ENCODE measurements at regions not wholly inside any gene's neighbourhood (a gene's known extent, or its start where the extent isn't known, plus 50 kb on each side); places are given as distances from the start of the nearest gene placed in this dataset.
A peak's percentile ranks its signal among the peaks of the same experiment; 100 is the strongest.

DNA sequence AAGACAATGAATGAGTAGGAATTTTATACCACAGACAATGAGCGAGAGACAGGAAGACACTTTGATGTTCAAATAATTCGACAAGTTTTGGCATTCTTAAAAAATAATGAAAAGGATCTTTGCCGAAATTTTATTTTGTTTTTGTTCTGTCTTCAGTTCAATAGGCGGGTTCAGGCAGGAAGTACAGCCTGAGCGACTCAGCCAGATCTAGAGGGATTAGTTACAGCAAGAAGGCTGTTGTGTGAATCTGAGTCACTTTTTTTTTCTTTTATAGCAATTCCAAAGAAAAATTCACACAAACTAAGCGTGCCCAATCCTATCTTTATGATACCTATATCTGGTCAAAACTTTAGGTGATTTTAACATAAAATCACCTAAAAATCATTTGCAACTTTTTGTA lies 505.4 kb upstream of the FAM241A start:
- TF ChIP-seq EZH2 (optimal IDR thresholded peaks at IDR 0.05; ENCODE audit: low read depth, low read length), result no peak
- TF ChIP-seq, protein P1, sequence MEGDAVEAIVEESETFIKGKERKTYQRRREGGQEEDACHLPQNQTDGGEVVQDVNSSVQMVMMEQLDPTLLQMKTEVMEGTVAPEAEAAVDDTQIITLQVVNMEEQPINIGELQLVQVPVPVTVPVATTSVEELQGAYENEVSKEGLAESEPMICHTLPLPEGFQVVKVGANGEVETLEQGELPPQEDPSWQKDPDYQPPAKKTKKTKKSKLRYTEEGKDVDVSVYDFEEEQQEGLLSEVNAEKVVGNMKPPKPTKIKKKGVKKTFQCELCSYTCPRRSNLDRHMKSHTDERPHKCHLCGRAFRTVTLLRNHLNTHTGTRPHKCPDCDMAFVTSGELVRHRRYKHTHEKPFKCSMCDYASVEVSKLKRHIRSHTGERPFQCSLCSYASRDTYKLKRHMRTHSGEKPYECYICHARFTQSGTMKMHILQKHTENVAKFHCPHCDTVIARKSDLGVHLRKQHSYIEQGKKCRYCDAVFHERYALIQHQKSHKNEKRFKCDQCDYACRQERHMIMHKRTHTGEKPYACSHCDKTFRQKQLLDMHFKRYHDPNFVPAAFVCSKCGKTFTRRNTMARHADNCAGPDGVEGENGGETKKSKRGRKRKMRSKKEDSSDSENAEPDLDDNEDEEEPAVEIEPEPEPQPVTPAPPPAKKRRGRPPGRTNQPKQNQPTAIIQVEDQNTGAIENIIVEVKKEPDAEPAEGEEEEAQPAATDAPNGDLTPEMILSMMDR (IDR thresholded peaks at IDR 0.05; ENCODE audit: low read length), result no peak
- no peak for TF ChIP-seq EZH2phosphoT487 (IDR thresholded peaks at IDR 0.05; ENCODE audit: low read length)
- Histone ChIP-seq H3F3A (ENCODE audit: insufficient read depth, low read length) (no peaks in the 10 kb centered on the region), H3K4me3 (ENCODE audit: low read length) (no peak overlapping the region), H3K9me3 (replicated peaks; ENCODE audit: insufficient read depth, low read length) (no peaks in the 10 kb centered on the region), H3K79me2 (ENCODE audit: low read length) (no peaks in the 10 kb centered on the region), H3K9me2 (replicated peaks; ENCODE audit: insufficient read depth, low read length) (no peaks in the 10 kb centered on the region), H2AFZ (ENCODE audit: low read length) (no peak overlapping the region), H3K36me3 (replicated peaks; ENCODE audit: insufficient read depth, low read length) (no peaks in the 10 kb centered on the region), H3K27me3 (replicated peaks; ENCODE audit: insufficient read depth, low read length) (no peaks in the 10 kb centered on the region), H4K20me1 (ENCODE audit: insufficient read depth, low read length) (no peaks in the 10 kb centered on the region), H3K9ac (ENCODE audit: low read length) (no peak overlapping the region), H3K4me2 (ENCODE audit: low read depth, low read length) (no peak overlapping the region), H3K27ac (ENCODE audit: low read length) (no peak overlapping the region), H3K4me1 (ENCODE audit: low read length) (no peaks in the 10 kb centered on the region)
- no peak for DNase-seq

DNA sequence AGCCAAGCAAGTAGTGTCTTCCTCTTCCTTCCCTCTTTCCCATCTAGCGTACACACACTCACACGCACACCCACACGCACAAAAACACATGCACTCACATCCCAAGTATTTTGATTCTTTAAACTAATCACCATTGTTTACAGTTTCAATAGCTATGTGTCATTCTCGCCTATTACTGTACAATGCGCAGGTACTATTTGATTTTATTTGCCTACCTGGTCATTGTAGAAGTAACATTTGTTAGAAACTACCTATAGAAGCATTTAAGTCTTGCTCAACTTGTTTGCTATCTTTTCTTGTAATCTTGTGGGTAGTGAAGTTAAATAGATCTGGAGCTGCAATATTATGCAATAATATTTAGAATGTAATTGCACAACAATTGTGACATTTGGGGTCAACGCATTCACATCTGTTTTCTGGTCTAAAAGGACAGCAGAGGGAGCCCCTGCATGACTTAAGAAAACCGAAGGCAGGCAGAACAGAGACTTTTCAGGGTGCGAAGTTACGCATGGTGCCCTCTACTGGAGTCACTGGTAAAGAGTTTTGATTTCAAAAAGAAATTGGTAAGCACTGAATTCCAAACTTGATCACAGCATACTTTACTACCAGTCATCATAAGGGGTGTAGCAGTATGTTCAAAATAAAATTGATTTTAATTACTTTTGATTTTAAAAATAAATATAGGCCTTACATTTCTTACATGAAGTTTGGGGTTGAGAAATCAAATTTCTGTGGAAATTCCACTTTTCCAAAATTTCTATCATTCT lies 503.3 kb upstream of the FAM241A start:
- Histone ChIP-seq H3K27me3 (replicated peaks; ENCODE audit: insufficient read depth, low read length) (no peaks in the 10 kb centered on the region), H3K9me3 (replicated peaks; ENCODE audit: insufficient read depth, low read length) (no peaks in the 10 kb centered on the region), H3K4me2 (ENCODE audit: low read depth, low read length) (no peak overlapping the region), H4K20me1 (ENCODE audit: insufficient read depth, low read length) (no peaks in the 10 kb centered on the region), H3K9ac (ENCODE audit: low read length) (no peak overlapping the region), H2AFZ (ENCODE audit: low read length) (no peak overlapping the region), H3K9me2 (replicated peaks; ENCODE audit: insufficient read depth, low read length) (no peaks in the 10 kb centered on the region), H3K4me1 (ENCODE audit: low read length) (no peaks in the 10 kb centered on the region), H3K27ac (ENCODE audit: low read length) (no peak overlapping the region), H3K4me3 (ENCODE audit: low read length) (no peak overlapping the region), H3F3A (ENCODE audit: insufficient read depth, low read length) (no peaks in the 10 kb centered on the region), H3K36me3 (replicated peaks; ENCODE audit: insufficient read depth, low read length) (no peaks in the 10 kb centered on the region), H3K79me2 (ENCODE audit: low read length) (no peaks in the 10 kb centered on the region)
- peak; percentile 87 for DNase-seq
- no peak for TF ChIP-seq EZH2phosphoT487 (IDR thresholded peaks at IDR 0.05; ENCODE audit: low read length)
- TF ChIP-seq, protein P1 (IDR thresholded peaks at IDR 0.05; ENCODE audit: low read length), result peak; percentile 90

DNA sequence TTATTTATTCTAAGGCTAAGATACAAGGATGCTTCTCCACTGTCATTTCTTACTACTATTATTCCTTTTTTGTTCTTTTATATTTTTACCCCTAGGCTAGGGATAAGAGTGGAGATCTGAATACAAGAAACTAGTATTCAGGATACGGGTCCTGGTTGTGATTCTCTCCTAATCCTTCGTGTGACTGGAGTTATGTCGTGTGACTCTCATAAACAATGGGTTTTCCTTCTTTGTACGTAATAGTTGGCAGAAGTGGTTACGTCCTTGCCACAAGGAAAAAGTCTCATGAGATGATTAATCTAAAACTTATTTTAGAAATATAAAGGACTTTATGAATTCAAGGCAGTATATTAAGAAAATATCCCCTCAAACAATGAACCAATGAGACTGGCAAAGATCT lies 497.2 kb upstream of the FAM241A start:
- no peak overlapping the region for H3K9ac ChIP-seq (ENCODE audit: low read length)
- no peak overlapping the region for H3K4me3 ChIP-seq (ENCODE audit: low read length)
- TF ChIP-seq, protein P1 (IDR thresholded peaks at IDR 0.05; ENCODE audit: low read length), result no peak
- TF ChIP-seq EZH2phosphoT487 (IDR thresholded peaks at IDR 0.05; ENCODE audit: low read length) (no peak), EZH2 (optimal IDR thresholded peaks at IDR 0.05; ENCODE audit: low read depth, low read length) (no peak)
- H3K27me3 ChIP-seq (replicated peaks; ENCODE audit: insufficient read depth, low read length), result no peaks in the 10 kb centered on the region
- no peaks in the 10 kb centered on the region for H3K9me3 ChIP-seq (replicated peaks; ENCODE audit: insufficient read depth, low read length)
- no peaks in the 10 kb centered on the region for H3K4me1 ChIP-seq (ENCODE audit: low read length)
- H4K20me1 ChIP-seq (ENCODE audit: insufficient read depth, low read length), result no peaks in the 10 kb centered on the region
- no peaks in the 10 kb centered on the region for H3F3A ChIP-seq (ENCODE audit: insufficient read depth, low read length)
- no peak overlapping the region for H2AFZ ChIP-seq (ENCODE audit: low read length)
- DNase-seq, result no peak
- no peaks in the 10 kb centered on the region for H3K79me2 ChIP-seq (ENCODE audit: low read length)
- no peaks in the 10 kb centered on the region for H3K9me2 ChIP-seq (replicated peaks; ENCODE audit: insufficient read depth, low read length)
- H3K27ac ChIP-seq (ENCODE audit: low read length), result no peak overlapping the region
- no peaks in the 10 kb centered on the region for H3K36me3 ChIP-seq (replicated peaks; ENCODE audit: insufficient read depth, low read length)
- no peak overlapping the region for H3K4me2 ChIP-seq (ENCODE audit: low read depth, low read length)

Data from MM.1S (cell line).